ENCODE measurements at regions not wholly inside any gene's neighbourhood (a gene's known extent, or its start where the extent isn't known, plus 50 kb on each side); places are given as distances from the start of the nearest gene placed in this dataset.
"Not testable (repeated sequence)": the region's sequence is repeated elsewhere in the genome, so short reads cannot be mapped to it uniquely, and the experiment has no call there.

- no peak for DNase-seq (ENCODE audit: low read depth)
Measured at GRCh38 chr1:101410048-101410878, 173.4 kb downstream of the S1PR1 start.

- DNase-seq (ENCODE audit: low read depth): no peak
Measured at GRCh38 chr1:101420406-101420805, 183.6 kb downstream of the S1PR1 start.

GRCh38 chr1:101428083-101428482, 191.3 kb downstream of the S1PR1 start:
- not testable (repeated sequence) for DNase-seq (ENCODE audit: low read depth)

- DNase-seq (ENCODE audit: low read depth): no peak
Measured at GRCh38 chr1:101428562-101428961, 191.7 kb downstream of the S1PR1 start.

GRCh38 chr1:101431956-101432510, 195.2 kb downstream of the S1PR1 start:
- DNase-seq (ENCODE audit: low read depth): no peak

GRCh38 chr1:101435831-101436511, 199.2 kb downstream of the S1PR1 start:
- DNase-seq (ENCODE audit: low read depth): no peak

GRCh38 chr1:101437800-101438199, 201.0 kb downstream of the S1PR1 start:
- no peak for DNase-seq (ENCODE audit: low read depth)

- DNase-seq (ENCODE audit: low read depth): no peak
Measured at GRCh38 chr1:101438359-101438758, 201.5 kb downstream of the S1PR1 start.

- DNase-seq (ENCODE audit: low read depth): no peak
Measured at GRCh38 chr1:101440485-101440884, 203.7 kb downstream of the S1PR1 start.

- no peak for DNase-seq (ENCODE audit: low read depth)
Measured at GRCh38 chr1:101444381-101444780, 207.6 kb downstream of the S1PR1 start.

GRCh38 chr1:101444873-101445618, 208.2 kb downstream of the S1PR1 start:
- no peak for DNase-seq (ENCODE audit: low read depth)

- DNase-seq (ENCODE audit: low read depth): no peak
Measured at GRCh38 chr1:101448018-101448417, 211.2 kb downstream of the S1PR1 start.

- not testable (repeated sequence) for DNase-seq (ENCODE audit: low read depth)
Measured at GRCh38 chr1:101450691-101451090, 213.9 kb downstream of the S1PR1 start.

- no peak for DNase-seq (ENCODE audit: low read depth)
Measured at GRCh38 chr1:101451888-101452287, 215.1 kb downstream of the S1PR1 start.

- DNase-seq (ENCODE audit: low read depth): no peak
Measured at GRCh38 chr1:101452825-101453224, 216.0 kb downstream of the S1PR1 start.

- no peak for DNase-seq (ENCODE audit: low read depth)
Measured at GRCh38 chr1:101453844-101454243, 217.0 kb downstream of the S1PR1 start.

GRCh38 chr1:101455166-101455565, 218.3 kb downstream of the S1PR1 start:
- no peak for DNase-seq (ENCODE audit: low read depth)

GRCh38 chr1:101460739-101461138, 223.9 kb downstream of the S1PR1 start:
- no peak for DNase-seq (ENCODE audit: low read depth)

- DNase-seq (ENCODE audit: low read depth): no peak
Measured at GRCh38 chr1:101463195-101463594, 226.4 kb downstream of the S1PR1 start.

GRCh38 chr1:101465941-101466340, 229.1 kb downstream of the S1PR1 start:
- DNase-seq (ENCODE audit: low read depth): no peak

GRCh38 chr1:101474039-101474665, 237.3 kb downstream of the S1PR1 start:
- DNase-seq (ENCODE audit: low read depth): no peak

GRCh38 chr1:101476541-101476940, 239.7 kb downstream of the S1PR1 start:
- no peak for DNase-seq (ENCODE audit: low read depth)

Measured in forelimb muscle (tissue), 1 donor.